Activated B cell treated with CpG ODN at 0.5 μM for 24 hours (primary cell): ENCODE measurements at regions not wholly inside any gene's neighbourhood (a gene's known extent, or its start where the extent isn't known, plus 50 kb on each side); places are given as distances from the start of the nearest gene placed in this dataset.

Experiments used
- ATAC-seq: fragments of 200-7000 bp; cut with Tn5 transposase; one replicate; pipeline ENCODE4 v1.10.0; 2021; ENCODE audit warnings: low read depth, mild to moderate bottlenecking, moderate library complexity
- CTCF ChIA-PET: fragments of 350-600 bp; sonication (Branson Sonifier 250); formaldehyde crosslinking; loops from one replicate; lab custom pipeline; 2021; ENCODE audit warnings: antibody characterized with exemption; lab: Charles Lee
- POLR2A ChIA-PET: fragments of 350-600 bp; sonication (Branson Sonifier 250); formaldehyde crosslinking; loops from one replicate; lab custom pipeline; 2021; ENCODE audit warnings: antibody characterized with exemption; lab: Charles Lee
- DNase-seq: peaks from one replicate; pipeline ENCODE4 v3.0.0; 2022
- H3K27ac Mint-ChIP-seq: one replicate; pipeline ENCODE4 v1.8.0; 2020; ENCODE audit warnings: mixed read lengths
- H3K27me3 Mint-ChIP-seq: one replicate; pipeline ENCODE4 v1.8.0; 2021; ENCODE audit warnings: mixed read lengths
- H3K36me3 Mint-ChIP-seq: one replicate; pipeline ENCODE4 v1.8.0; 2021; ENCODE audit warnings: low read depth, mixed read lengths
- H3K4me1 Mint-ChIP-seq: one replicate; pipeline ENCODE4 v1.8.0; 2021; ENCODE audit warnings: mixed read lengths
- H3K4me3 Mint-ChIP-seq: one replicate; pipeline ENCODE4 v1.8.0; 2020; ENCODE audit warnings: mild to moderate bottlenecking, mixed read lengths
- H3K9me3 Mint-ChIP-seq: one replicate; pipeline ENCODE4 v1.8.0; 2020; ENCODE audit warnings: mixed read lengths
- CTCF ChIP-seq: fragments of 200-600 bp; IDR thresholded peaks from one replicate; pipeline ENCODE4 v1.8.0; 2022; ENCODE audit warnings: antibody characterized with exemption, mild to moderate bottlenecking
- intact Hi-C: fragments of 100-400 bp; cut with micrococcal nuclease; formaldehyde crosslinking; loops from one replicate; pipeline ENCODE4 v1.15.1; 2024

- no peaks in the 10 kb centered on the region for H3K36me3 Mint-ChIP-seq
- no peaks in the 10 kb centered on the region for H3K27me3 Mint-ChIP-seq
- H3K4me1 Mint-ChIP-seq, result no peaks in the 10 kb centered on the region
- CTCF ChIA-PET, result interaction anchor here (0.6 kb wide), 1 partner anchor 10 kb away, joined by 3 read pairs; no protein-coding TSS in a partner anchor
- intact Hi-C loops, result no loop called here
- ATAC-seq, result no peak
- H3K9me3 Mint-ChIP-seq, result no peaks in the 10 kb centered on the region
- POLR2A ChIA-PET, result no interaction called here
- no peak for TF ChIP-seq CTCF
- H3K27ac Mint-ChIP-seq, result no peak overlapping the region
- no peak overlapping the region for H3K4me3 Mint-ChIP-seq
- DNase-seq, result no peak
Observed at GRCh38 chr13:109344552-109345157, 441.7 kb downstream of the IRS2 start.

- ATAC-seq, result no peak
- H3K36me3 Mint-ChIP-seq, result no peaks in the 10 kb centered on the region
- no peak overlapping the region for H3K27ac Mint-ChIP-seq
- no peaks in the 10 kb centered on the region for H3K4me1 Mint-ChIP-seq
- DNase-seq, result no peak
- no peaks in the 10 kb centered on the region for H3K27me3 Mint-ChIP-seq
- POLR2A ChIA-PET, result no interaction called here
- intact Hi-C loops, result no loop called here
- TF ChIP-seq CTCF, result no peak
- H3K4me3 Mint-ChIP-seq, result no peak overlapping the region
- CTCF ChIA-PET, result no interaction called here
- H3K9me3 Mint-ChIP-seq, result no peaks in the 10 kb centered on the region
Observed at GRCh38 chr13:109336730-109337129, 449.7 kb downstream of the IRS2 start.

GRCh38 chr13:109333893-109334651 is 452.3 kb downstream of the IRS2 start:
- Mint-ChIP-seq H3K9me3 (no peaks in the 10 kb centered on the region), H3K27me3 (no peaks in the 10 kb centered on the region), H3K4me3 (no peak overlapping the region), H3K4me1 (no peaks in the 10 kb centered on the region), H3K36me3 (no peaks in the 10 kb centered on the region), H3K27ac (no peak overlapping the region)
- CTCF ChIA-PET, result no interaction called here
- ATAC-seq, result no peak
- POLR2A ChIA-PET, result no interaction called here
- no peak for DNase-seq
- intact Hi-C loops, result no loop called here
- no peak for TF ChIP-seq CTCF

- no peak for ATAC-seq
- H3K27ac Mint-ChIP-seq, result no peak overlapping the region
- no peak for TF ChIP-seq CTCF
- H3K9me3 Mint-ChIP-seq, result no peaks in the 10 kb centered on the region
- no peak overlapping the region for H3K4me3 Mint-ChIP-seq
- no peak for DNase-seq
- no peaks in the 10 kb centered on the region for H3K4me1 Mint-ChIP-seq
- no peaks in the 10 kb centered on the region for H3K36me3 Mint-ChIP-seq
- H3K27me3 Mint-ChIP-seq, result no peaks in the 10 kb centered on the region
- ChIA-PET POLR2A (no interaction called here), CTCF (no interaction called here)
- intact Hi-C loops, result no loop called here
Observed at GRCh38 chr13:109332506-109333499, 453.6 kb downstream of the IRS2 start.

GRCh38 chr13:109331898-109332297 is 454.5 kb downstream of the IRS2 start:
- Mint-ChIP-seq H3K27ac (no peak overlapping the region), H3K4me3 (no peak overlapping the region), H3K4me1 (no peaks in the 10 kb centered on the region), H3K27me3 (no peaks in the 10 kb centered on the region), H3K9me3 (no peaks in the 10 kb centered on the region), H3K36me3 (no peaks in the 10 kb centered on the region)
- ATAC-seq (no peak), DNase-seq (no peak)
- intact Hi-C loops, result no loop called here
- CTCF ChIA-PET, result no interaction called here
- no peak for TF ChIP-seq CTCF
- POLR2A ChIA-PET, result no interaction called here
